Activated CD4-positive, CD25-positive, alpha-beta regulatory T cell treated with anti-CD3 and anti-CD28 coated beads, Interleukin-2, amount 50 U/mL, for 16 hours (primary cell): ENCODE measurements at regions not wholly inside any gene's neighbourhood (a gene's known extent, or its start where the extent isn't known, plus 50 kb on each side); places are given as distances from the start of the nearest gene placed in this dataset.

Source experiments
- DNase-seq: peaks from one replicate; pipeline ENCODE4 v3.0.0-alpha.2; 2020; ENCODE audit warnings: low read depth, low spot score

DNA sequence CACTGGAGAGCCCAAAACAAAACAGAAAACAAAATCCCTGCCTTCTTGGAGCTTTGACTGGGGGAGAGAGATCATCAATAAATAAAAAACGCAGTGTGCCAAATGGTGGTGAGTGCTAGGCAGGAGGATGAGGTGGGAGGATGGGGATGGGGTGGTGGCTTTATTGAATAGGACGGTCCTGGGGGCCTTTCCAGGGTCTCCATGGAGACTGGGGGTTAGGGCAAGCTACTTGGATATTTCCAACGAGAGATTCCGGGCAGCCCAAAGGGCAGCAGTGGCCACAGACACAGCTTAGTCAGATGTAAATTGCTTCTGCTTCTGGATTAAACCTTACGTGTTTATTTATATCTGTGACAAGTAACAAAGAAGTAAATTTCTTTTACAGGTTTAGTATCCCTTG lies 700.1 kb downstream of the QKI start:
- no peak for DNase-seq

DNA sequence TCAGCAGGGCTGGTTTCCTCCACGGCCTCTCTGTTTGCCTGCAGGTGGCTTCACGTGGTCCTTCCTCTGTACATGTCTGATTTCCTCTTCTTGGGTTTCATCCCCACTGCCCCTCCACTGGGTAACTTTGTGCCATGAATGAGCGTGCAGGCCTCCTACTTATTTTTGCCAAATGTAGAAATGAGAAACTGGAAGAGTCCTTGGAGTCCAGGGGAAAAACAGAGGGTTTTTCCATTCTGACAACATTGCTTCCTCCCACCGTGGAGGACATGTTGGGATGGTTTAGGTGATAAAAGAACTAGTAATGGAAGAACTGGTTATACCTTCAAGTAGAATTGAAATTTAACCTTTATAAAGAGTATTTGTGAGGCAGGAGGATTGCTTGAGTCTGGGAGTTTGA lies 699.5 kb downstream of the QKI start:
- DNase-seq, result no peak

DNA sequence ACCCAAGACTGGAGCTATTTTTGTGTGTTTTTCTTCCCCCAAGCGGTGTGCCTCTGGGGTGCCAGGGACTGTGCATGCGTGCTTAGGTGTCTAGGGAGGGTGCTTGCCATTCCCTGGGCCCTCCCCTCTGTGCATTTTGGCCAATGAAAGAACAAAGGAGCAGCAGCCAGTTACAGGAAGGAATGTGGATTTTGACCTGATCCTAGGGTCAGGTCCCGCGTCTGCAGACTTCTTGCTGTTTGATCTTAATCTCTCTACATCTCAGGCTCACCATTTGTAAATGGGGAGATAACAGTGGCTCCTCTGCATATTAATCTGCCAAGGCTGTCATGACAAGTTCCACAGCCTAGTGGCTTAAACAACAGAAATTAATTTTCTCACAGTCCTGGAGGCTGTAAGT lies 699.1 kb downstream of the QKI start:
- no peak for DNase-seq

DNA sequence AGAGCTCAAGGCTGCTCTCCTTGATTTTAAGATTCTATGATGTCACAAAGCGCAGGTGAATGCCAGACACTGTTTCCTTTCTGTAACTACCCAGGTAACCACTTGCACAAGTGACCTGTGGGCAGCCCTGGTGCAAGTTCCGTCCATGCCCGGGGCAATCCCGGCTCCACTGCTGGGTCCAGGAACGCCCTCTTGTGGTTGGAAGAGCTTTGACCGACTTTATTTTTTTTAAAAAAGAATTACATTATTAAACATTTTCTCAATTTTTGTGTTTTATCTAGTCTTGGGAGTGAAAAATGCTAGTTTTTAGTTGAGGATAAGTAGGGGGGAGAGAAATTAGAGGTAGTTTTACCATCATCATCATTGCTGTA lies 695.2 kb downstream of the QKI start:
- no peak for DNase-seq

DNA sequence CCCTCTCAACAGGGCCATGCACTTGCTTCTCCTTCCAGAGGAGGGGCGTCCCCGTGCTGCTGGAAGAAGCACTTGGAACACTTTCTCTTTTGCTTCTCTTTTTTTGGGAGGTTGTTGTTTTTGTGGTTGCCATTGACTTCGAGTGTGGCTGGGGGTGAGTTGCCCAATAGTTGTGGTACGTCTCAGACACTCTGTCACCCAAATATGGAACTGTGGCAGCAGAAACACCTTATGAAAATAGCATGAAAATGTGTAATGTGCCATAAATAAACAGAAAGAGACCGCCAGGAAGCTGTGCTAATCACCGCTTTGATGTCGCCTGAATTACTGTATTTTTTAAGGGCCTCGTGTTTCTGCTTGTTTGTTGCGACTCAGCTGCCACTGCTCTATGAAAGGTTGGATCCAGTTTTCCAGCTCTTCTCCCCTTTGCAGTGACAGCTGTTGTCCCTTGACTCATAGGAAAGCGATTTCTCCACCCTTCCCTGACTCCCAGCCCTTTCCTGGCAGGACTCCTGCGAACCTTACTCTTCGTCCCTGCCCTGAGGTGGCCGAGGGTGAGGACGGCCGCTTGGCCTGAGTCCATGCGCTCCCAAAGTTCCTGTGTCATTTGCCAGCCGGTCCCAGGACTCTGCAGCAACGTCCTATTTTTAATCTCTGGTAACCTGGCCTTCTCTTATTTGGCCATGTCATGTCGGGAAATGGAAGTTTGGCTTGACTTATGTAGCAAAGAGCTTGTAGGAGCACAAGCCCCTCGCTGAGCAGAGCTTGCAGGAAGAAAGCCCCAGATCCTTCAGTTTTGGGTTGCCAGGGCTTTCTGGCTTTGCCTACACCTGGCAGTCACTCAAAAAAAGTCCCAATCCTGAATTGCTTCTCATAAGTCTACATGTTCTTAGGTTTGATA lies 694.6 kb downstream of the QKI start:
- no peak for DNase-seq

DNA sequence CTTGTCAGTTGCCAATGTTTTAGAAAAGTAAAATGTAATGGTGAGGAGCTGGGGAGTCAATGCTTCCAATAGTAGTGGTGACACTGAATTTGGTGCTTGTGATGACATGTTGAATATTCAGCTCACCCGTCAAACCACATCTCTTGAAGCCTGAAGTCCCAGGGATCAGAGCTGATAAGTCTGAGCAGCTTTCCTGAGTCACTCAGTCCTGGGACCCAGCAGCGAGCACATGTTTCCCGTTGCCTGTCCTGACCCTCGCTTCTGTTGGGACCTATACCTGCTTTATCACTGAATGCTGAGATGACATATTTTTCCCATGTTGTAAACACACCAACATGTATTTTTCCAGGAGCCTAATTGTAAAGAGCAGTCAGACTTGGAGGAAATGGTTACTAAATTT lies 693.6 kb downstream of the QKI start:
- no peak for DNase-seq

DNA sequence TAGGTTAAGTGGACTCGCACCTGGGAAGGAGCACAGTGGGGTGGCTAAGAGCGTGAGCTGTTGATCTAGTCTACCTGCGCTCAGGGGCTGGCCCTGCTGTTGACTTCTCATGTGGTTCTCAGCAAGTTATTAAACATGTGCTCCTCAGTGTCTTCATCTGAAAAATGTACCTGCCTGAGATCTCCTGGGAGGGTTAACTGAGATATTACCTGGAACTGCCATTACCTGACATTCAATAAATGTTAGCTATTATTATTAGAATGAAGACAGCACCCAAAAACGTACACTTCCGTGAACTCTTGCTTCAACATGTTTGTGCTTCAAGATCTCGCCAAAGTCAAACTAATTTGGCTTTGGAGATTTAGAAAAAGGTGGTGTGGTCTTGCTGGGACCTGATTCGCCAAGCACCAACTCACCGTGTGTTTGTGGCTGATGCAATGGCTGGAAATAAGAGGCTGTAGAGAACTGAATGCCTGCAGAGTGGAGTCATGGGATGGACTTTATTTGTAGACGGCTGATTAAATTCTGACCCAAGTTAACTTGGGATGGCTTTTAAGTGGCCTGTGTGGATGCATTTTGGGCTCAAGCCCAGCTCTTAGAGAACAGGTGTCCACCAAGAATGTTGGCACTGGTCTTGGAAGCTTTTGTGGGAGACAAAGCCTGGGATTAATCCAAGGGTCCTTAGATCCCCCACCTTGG lies 692.9 kb downstream of the QKI start:
- no peak for DNase-seq

DNA sequence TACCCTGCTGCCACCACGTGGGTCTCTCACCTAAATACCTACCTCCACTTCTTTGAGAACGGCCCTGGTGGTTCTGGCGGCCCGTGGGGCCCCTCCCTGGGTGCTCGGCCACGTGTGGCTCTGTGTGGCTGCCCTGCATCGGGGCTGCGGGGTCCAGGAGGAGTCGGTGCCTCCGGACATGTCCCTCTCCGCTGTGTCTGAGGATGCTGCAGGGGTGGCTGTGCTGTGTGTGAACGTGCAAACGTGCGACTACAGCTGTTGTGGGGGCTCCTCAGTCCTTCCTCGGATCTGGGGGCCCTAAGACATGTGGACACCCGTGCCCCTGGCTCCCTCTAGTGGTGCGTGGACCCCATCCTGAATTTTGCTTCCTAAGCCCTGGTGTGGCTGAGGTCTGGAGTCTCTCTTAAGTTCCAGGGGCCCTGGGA lies 691.8 kb downstream of the QKI start:
- no peak for DNase-seq

DNA sequence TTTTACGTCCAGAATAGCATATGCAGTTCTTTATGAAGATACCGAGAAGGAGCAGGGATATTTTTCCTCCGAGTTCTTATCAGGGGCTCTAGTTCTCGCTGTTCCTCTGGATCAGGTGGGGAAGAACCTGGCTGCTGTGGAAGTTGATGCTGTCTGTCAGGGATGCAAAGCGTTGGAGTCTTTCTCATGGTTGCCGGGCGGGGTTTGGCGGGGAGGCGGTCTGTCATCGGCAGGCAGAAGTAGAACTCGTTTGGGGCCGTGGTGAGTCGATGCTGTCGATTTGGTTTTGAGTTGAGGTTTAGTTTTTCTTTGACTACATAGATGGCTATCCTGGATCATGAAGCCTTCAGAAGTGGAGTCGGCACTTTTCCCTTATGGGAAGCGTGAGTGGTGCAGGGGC lies 691.2 kb downstream of the QKI start:
- no peak for DNase-seq

DNA sequence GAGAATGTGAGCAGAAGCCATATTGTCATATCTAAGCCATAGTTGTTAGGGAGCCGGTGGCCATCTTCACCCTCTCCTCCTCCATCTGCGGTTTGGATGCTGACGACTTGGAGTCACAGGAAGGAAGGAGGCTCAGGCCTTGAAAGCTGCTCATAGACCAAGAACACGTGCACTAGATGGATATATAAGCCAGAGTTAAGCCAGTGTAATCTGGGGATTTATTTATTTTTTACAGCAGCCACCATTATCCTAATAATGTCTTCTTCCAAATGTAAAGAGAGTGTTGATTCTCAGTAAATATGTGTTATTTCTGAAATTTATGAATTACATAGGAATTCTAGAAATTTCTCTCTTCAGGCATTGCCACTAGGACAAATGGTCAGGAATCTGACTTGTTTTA lies 689.9 kb downstream of the QKI start:
- DNase-seq, result no peak

DNA sequence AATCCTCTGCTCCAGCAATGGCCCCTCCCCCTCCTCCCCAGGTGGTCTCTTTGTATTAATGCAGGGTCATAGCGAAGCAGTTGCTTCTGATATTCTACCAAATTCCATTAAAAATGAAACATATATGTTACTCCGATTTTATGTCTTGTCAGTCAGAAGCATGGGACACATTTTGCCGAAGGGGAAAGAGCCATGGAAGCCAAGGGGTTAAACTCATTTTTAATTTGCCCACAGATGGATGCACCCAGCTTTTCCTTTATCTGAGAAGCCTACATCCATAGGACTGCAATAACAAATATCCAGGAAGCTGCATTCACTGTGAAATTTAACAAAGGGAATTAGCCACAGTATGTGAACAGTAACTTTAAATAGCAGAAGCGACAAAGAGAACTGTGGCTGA lies 688.2 kb downstream of the QKI start:
- DNase-seq, result no peak

DNA sequence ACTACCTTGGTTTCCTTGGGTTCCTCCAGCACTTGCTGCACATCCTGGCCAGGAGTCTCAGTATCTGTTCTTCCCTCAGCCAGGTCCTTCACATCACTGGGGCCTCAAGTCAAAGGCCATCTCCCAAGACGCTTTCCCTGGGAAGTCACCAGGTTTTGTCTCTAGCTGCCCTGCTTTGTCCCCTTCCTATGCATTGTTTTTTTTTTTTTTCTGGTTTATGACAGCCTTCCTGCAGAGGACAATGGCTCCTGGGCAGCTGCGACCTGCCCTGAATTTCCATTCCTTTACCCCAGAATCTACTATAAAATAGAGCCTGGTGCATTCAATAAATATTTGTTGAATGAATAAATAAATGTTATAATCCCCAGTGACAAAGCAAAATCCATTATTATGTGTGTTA lies 687.3 kb downstream of the QKI start:
- no peak for DNase-seq

DNA sequence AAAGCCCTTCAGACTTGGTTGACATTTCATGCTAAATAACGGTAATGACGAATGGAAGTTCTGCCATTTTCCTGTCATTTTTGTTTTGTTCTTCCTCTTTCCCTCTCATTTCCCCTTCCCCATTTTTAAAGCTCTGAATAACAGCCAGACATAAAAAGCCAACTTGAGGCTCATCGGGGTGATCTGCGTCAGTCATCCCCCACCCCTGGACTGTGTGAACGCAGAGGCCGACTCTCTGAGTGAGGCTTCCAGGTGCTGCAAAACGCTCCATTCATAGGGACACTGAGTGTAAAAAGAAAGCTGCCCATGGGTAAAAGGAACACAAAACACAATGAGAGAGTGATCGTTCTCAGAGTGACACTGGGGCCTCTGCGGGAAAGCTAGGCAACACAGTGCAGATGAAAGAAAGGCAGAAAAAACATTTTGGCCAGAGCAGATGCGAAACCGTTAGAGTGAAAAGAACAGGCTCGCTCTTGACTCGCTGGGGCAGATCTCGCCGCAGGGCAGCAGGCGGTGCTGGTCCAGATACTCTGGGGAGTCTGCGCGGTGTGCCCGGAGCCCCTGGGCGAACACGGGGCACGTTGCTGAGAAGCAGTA lies 684.8 kb downstream of the QKI start:
- no peak for DNase-seq

DNA sequence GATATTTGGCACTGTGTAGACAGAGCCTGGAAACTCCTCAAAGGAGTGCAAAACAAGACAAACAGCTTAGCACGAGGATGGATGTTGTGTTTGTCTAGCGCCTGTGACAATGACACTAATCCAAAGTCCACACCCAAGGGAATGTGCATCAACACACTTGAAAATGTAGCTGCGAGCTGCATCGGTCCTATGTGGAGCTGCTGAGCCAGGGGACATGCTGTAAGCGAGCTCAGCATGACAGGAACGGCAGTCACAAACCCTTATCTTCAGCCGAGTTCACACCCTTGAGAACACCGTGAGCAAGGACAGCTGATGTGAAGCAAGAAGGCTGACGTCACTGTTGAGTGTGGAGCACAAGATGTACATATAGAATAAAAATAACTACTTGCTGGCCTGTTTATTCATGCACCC lies 684.3 kb downstream of the QKI start:
- DNase-seq, result no peak

DNA sequence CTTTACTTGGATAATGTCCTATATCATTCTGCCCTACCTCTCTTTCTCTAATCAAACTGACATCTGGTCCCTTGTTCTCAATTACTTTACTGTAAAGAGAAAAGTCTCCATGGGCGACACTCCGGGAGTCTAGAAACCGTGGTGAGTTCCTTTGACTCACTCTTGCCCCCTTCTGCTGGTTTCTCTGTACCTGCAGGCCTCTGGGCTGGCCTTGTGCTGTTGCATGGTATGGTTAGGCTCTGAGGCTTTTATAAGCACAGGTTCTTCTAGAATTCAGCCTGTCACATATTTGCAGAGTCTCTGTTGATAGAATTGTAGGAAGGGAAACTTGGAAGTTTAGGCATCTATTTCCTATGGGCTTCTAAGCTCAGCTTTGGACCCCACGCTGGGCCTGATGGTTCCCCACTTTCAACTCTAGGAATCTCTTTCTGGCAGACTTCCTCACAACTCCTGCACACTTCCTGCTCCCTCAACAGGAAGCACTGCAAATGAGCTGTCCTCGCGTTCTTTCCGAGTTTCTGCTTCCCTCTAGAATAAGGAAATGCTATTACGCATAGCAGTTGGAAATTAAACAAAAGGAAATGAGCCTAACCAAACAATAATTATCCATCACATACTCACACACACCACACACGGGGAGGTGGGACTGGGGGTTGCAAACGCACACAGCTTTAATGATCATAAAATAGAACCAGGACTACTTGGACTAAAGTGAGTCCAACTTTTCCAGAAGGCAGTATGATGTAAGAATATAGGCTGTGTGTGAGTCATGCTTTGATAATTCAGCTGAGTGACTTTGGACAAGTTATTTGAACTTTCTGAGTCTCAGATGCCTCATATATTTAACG lies 683.3 kb downstream of the QKI start:
- no peak for DNase-seq

DNA sequence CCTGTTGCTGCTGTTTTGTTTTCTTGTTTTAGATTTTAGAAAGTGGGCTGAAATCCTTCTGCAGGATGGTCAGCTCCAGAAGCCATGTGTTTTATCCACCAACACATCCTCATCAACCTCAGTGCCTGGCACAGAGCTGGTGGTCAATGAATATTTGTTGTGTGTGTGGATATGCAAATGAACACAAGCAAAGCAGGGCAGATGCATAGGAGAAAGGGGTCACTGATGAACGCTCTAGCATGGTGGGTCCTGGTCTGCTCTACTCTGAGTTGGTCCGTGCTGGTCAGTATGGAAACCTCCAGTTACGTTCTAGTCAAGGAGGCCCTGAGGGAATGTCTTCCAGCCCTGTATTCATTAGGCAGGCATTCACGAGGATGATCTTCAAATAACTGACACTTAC lies 682.5 kb downstream of the QKI start:
- no peak for DNase-seq

DNA sequence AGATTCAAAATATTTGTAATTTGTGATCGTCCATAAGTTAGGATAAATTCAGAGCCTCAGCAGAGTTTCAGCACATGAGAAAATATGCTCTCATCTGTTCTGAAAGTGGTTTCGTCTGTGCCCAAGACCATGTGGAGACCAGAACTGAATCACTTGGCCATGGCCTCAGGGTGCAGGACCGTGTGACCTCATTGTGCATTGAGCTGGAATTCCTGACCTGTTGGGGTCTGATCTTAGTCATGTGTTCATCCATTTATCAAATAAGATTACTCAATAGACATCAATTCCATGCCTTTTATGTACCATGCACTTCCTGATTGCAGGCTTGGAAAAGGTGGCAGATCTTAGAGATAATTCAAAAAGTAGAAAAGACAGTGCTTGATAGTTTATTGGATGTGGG lies 680.5 kb downstream of the QKI start:
- no peak for DNase-seq

DNA sequence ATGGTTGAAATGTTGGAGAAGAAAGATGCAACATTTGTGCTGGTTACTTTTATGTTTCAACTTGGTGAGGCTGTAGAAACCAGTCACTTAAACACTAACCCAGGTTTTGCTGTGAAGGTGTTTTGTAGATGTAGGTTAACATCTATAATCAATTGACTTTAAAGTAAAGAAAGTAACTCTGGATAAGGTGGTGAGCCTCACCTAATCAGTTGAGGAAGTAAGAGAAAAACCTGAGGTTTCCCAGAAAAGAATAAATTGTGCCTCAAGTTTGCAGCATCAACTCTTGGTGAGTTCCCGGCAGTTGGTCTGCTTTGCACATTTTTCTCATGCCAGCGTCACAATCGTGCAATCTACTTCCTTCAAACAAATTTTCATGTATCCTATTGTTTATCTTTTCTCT lies 673.4 kb downstream of the QKI start:
- DNase-seq, result no peak

DNA sequence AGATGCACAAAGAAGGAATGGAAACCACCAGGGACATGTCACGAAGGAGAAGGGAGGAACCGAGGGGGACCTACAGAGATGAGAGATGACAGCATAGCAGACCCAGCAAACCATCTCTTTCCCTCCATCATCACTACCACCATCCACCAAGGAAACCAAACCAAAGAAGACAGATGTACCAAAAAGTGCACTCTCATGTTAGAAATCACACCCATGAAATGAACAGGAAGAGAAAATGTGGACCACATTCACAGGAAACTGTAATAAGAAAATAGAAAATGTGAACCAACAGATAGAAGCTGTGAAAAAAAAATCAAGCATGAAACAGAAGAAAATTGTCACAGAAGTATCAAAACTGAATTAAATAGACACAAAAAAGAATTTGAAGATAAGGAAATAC lies 672.7 kb downstream of the QKI start:
- DNase-seq, result no peak

DNA sequence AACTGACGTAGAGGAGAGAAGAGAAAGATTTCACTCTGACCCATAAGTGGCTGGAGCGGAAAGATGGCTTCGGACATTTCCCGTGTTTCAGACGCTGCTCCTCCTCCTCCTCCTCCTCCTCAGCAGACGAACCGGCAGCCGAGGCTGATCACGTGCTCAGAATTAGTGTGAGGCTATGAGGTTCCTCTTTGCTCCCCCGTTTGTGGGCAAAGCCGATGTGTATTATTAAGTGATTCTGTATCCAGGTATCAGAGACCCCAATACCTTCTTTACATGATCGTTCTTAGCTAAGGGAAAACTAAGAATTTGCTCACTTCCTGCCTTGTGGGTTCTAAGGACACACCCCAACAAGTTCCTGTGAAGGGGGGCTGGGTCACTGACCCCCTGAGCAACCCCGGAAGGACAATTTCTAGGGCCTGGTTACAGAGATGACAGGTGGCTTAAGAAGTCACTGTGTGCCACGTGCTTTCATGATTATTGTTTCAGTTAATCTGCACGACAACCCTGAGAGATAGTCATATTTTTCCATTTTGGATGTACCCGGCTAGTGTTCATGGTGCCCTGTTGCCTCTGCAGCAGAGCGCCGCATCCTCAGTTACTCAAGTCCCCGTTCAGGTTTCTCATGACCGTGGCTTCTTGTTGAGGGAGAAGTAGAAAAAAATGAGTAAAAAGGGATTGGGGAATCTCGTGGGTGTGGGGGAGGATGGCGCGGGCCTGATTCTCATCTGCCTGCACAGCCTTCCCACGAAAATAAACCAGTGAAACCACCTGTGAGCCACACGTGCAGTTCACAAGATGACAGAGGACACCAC lies 671.8 kb downstream of the QKI start:
- no peak for DNase-seq
